ENCODE measurements at regions not wholly inside any gene's neighbourhood (a gene's known extent, or its start where the extent isn't known, plus 50 kb on each side); places are given as distances from the start of the nearest gene placed in this dataset.
A peak's percentile ranks its signal among the peaks of the same experiment; 100 is the strongest.

GRCh38 chr7:18419456-18419855, 76.1 kb upstream of the HDAC9 start:
- H3K27ac ChIP-seq, result no peak overlapping the region
- TF ChIP-seq POLR2AphosphoS5 (IDR thresholded peaks at IDR 0.05) (no peak), EP300 (IDR thresholded peaks at IDR 0.05) (no peak), CTCF (IDR thresholded peaks at IDR 0.05) (no peak)
- H3K4me1 ChIP-seq, result peaks cover 0 to 28% (median 25%) of the 10 kb centered on the region in 4 donors
- H3K4me3 ChIP-seq, result no peak overlapping the region
- H3K27me3 ChIP-seq, result no peaks in the 10 kb centered on the region
- intact Hi-C loops (cut with DNase I), result no loop called here
- H3K9me3 ChIP-seq, result no peaks in the 10 kb centered on the region
- no peaks in the 10 kb centered on the region for H3K36me3 ChIP-seq
- WGBS, 2 donors, result 62 to 79% methylated on average over 3 of the region's 3 CpGs
- no peak for DNase-seq

- H3K27ac ChIP-seq, result no peak overlapping the region
- TF ChIP-seq CTCF (IDR thresholded peaks at IDR 0.05), result no peak
- TF ChIP-seq EP300 (IDR thresholded peaks at IDR 0.05), result no peak
- TF ChIP-seq POLR2A (IDR thresholded peaks at IDR 0.05), result no peak
- no peak for TF ChIP-seq POLR2AphosphoS5 (IDR thresholded peaks at IDR 0.05)
- H3K36me3 ChIP-seq, result no peaks in the 10 kb centered on the region
- H3K9me3 ChIP-seq, result no peaks in the 10 kb centered on the region
- peaks cover 0 to 28% (median 25%) of the 10 kb centered on the region in 4 donors for H3K4me1 ChIP-seq
- WGBS, 2 donors, result 11 to 73% methylated on average over 2 of the region's 2 CpGs
- intact Hi-C loops (cut with DNase I), result no loop called here
- no peak overlapping the region for H3K4me3 ChIP-seq
- H3K27me3 ChIP-seq, result no peaks in the 10 kb centered on the region
- DNase-seq, result no peak
Measured at GRCh38 chr7:18420108-18420507, 75.4 kb upstream of the HDAC9 start.

- no peak overlapping the region for H3K27ac ChIP-seq
- WGBS, 2 donors, result 85 to 89% methylated on average over 1 of the region's 1 CpG
- no peaks in the 10 kb centered on the region for H3K27me3 ChIP-seq
- H3K9me3 ChIP-seq, result no peaks in the 10 kb centered on the region
- H3K4me1 ChIP-seq, result peaks cover 0 to 33% (median 28%) of the 10 kb centered on the region in 4 donors
- intact Hi-C loops (cut with DNase I), result no loop called here
- TF ChIP-seq POLR2AphosphoS5 (IDR thresholded peaks at IDR 0.05) (no peak), CTCF (IDR thresholded peaks at IDR 0.05) (no peak), POLR2A (IDR thresholded peaks at IDR 0.05) (no peak), EP300 (IDR thresholded peaks at IDR 0.05) (no peak)
- no peak overlapping the region for H3K4me3 ChIP-seq
- no peaks in the 10 kb centered on the region for H3K36me3 ChIP-seq
- no peak for DNase-seq
Measured at GRCh38 chr7:18420748-18421147, 74.8 kb upstream of the HDAC9 start.

- Histone ChIP-seq H3K27ac (peak overlapping the region in 3 of 4 donors; percentile 10 to 39 (median 25)), H3K4me3 (no peak overlapping the region), H3K9me3 (no peaks in the 10 kb centered on the region), H3K4me1 (peaks cover 0 to 40% (median 35%) of the 10 kb centered on the region in 4 donors), H3K27me3 (no peaks in the 10 kb centered on the region), H3K36me3 (no peaks in the 10 kb centered on the region)
- intact Hi-C loops (cut with DNase I), result no loop called here
- 71 to 79% methylated on average over 4 of the region's 4 CpGs for WGBS, 2 donors
- TF ChIP-seq EP300 (IDR thresholded peaks at IDR 0.05) (no peak), POLR2AphosphoS5 (IDR thresholded peaks at IDR 0.05) (peak in 2 of 4 donors; percentile 30 to 34), POLR2A (IDR thresholded peaks at IDR 0.05) (no peak), CTCF (IDR thresholded peaks at IDR 0.05) (no peak)
- DNase-seq, result no peak
Measured at GRCh38 chr7:18421297-18422002, 74.1 kb upstream of the HDAC9 start.

GRCh38 chr7:18425227-18425626, 70.3 kb upstream of the HDAC9 start:
- Histone ChIP-seq H3K4me3 (no peak overlapping the region), H3K27me3 (no peaks in the 10 kb centered on the region), H3K27ac (peak overlapping the region in 1 of 4 donors; percentile 33), H3K9me3 (no peaks in the 10 kb centered on the region), H3K4me1 (peaks cover 0 to 48% (median 32%) of the 10 kb centered on the region in 4 donors), H3K36me3 (no peaks in the 10 kb centered on the region)
- DNase-seq, result no peak
- intact Hi-C loops (cut with DNase I), result no loop called here
- WGBS, 2 donors, result 97% methylated on average over 4 of the region's 4 CpGs
- TF ChIP-seq EP300 (IDR thresholded peaks at IDR 0.05), result no peak
- no peak for TF ChIP-seq CTCF (IDR thresholded peaks at IDR 0.05)
- no peak for TF ChIP-seq POLR2A (IDR thresholded peaks at IDR 0.05)
- TF ChIP-seq POLR2AphosphoS5 (IDR thresholded peaks at IDR 0.05), result no peak
